CD4-positive, alpha-beta T cell treated with Interleukin-4 for 4 hours (primary cell): ENCODE measurements at regions not wholly inside any gene's neighbourhood (a gene's known extent, or its start where the extent isn't known, plus 50 kb on each side); places are given as distances from the start of the nearest gene placed in this dataset.
"Not testable (repeated sequence)": the region's sequence is repeated elsewhere in the genome, so short reads cannot be mapped to it uniquely, and the experiment has no call there.

Experiments
- DNase-seq: peaks from one replicate; pipeline ENCODE4 v3.0.0-alpha.2; 2020

- no peak for DNase-seq
Observed at GRCh38 chr22:22346401-22347107, 102.0 kb downstream of the VPREB1 start.

GRCh38 chr22:22348127-22348814, 103.7 kb downstream of the VPREB1 start:
- no peak for DNase-seq

- no peak for DNase-seq
Observed at GRCh38 chr22:22348815-22349454, 104.3 kb downstream of the VPREB1 start.

- DNase-seq = no peak
Observed at GRCh38 chr22:22349455-22349836, 104.9 kb downstream of the VPREB1 start.

- no peak for DNase-seq
Observed at GRCh38 chr22:22351366-22351765, 106.8 kb downstream of the VPREB1 start.

- no peak for DNase-seq
Observed at GRCh38 chr22:22352371-22352999, 107.9 kb downstream of the VPREB1 start.

GRCh38 chr22:22355096-22355834, 110.7 kb downstream of the VPREB1 start:
- DNase-seq = no peak

GRCh38 chr22:22357024-22357883, 112.7 kb downstream of the VPREB1 start:
- DNase-seq = peak; percentile 57

- no peak for DNase-seq
Observed at GRCh38 chr22:22358152-22358551, 113.6 kb downstream of the VPREB1 start.

GRCh38 chr22:22358686-22359085, 114.1 kb downstream of the VPREB1 start:
- DNase-seq = no peak

- no peak for DNase-seq
Observed at GRCh38 chr22:22359465-22359864, 114.9 kb downstream of the VPREB1 start.

- DNase-seq = no peak
Observed at GRCh38 chr22:22360014-22360413, 115.4 kb downstream of the VPREB1 start.

- no peak for DNase-seq
Observed at GRCh38 chr22:22362311-22362710, 117.7 kb downstream of the VPREB1 start.

GRCh38 chr22:22362936-22363335, 118.3 kb downstream of the VPREB1 start:
- no peak for DNase-seq

GRCh38 chr22:22364207-22364606, 119.6 kb downstream of the VPREB1 start:
- DNase-seq = no peak

GRCh38 chr22:22366537-22366936, 122.0 kb downstream of the VPREB1 start:
- DNase-seq = no peak

GRCh38 chr22:22368516-22368915, 123.9 kb downstream of the VPREB1 start:
- no peak for DNase-seq

- not testable (repeated sequence) for DNase-seq
Observed at GRCh38 chr22:22369219-22369963, 124.8 kb downstream of the VPREB1 start.

- no peak for DNase-seq
Observed at GRCh38 chr22:22369964-22370270, 125.3 kb downstream of the VPREB1 start.

- DNase-seq = no peak
Observed at GRCh38 chr22:22371031-22371541, 126.5 kb downstream of the VPREB1 start.

GRCh38 chr22:22372086-22372485, 127.5 kb downstream of the VPREB1 start:
- no peak for DNase-seq
